ENCODE measurements at regions not wholly inside any gene's neighbourhood (a gene's known extent, or its start where the extent isn't known, plus 50 kb on each side); places are given as distances from the start of the nearest gene placed in this dataset.
A peak's percentile ranks its signal among the peaks of the same experiment; 100 is the strongest.

DNA sequence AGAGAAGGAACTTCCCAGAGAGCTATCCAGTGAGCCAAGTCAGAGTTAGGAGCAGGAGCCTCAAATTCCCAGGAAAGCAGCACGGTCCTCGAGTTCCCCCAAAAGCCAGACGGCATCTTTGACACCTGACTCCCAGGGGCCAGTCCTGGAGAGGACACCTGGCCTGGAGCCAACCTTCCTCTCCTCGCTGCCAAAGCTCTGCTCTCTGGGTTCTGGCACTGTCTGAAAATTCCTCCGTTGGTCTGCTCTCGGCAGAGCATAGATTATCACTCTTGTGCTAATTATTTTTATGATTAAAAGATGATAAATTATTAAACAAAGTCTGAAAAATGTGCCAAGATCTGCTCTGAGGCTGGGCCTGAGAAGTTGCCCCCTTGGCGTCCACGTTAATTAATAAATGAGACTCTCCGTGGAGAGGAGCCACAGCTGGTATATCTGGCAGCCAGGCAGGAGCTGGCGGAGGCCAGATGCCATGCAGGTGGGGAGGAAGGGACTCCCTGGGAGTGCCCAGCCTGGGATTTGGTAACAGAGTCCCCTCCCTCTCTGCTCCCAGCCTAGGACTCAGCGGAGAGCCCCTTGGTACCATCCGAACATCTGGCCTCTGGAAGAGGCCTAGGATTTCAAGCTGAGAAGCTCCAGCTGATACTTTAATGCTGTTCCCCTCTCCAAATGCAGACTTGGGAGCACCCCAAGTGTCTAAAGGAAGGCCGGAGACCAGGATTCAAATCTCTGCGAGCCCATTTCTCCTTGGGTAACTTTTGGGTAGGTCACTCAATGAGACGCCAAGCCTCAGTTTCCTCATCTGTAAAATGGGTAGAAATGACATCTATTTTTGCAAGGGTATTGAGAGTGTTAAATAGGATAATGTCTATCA is 163.7 kb upstream of the POU3F1 start:
- DNase-seq (ENCODE audit: low read depth, low spot score): no peak
- H3K4me1 ChIP-seq (ENCODE audit: insufficient read depth, insufficient read length): peaks cover 14% of the 10 kb centered on the region
- H3K9ac ChIP-seq (ENCODE audit: insufficient read length, low read depth): no peak overlapping the region
- H3K36me3 ChIP-seq (ENCODE audit: insufficient read depth, insufficient read length, low read length): no peaks in the 10 kb centered on the region
- H3K4me3 ChIP-seq (ENCODE audit: insufficient read length, low read depth): no peak overlapping the region
- no peak for TF ChIP-seq ZNF274 (IDR thresholded peaks at IDR 0.05; ENCODE audit: low read depth, low read length)
- no peak for TF ChIP-seq SUZ12 (IDR thresholded peaks at IDR 0.05; ENCODE audit: extremely low read depth, insufficient read depth, insufficient read length)
- no peak for TF ChIP-seq YY1 (IDR thresholded peaks at IDR 0.05; ENCODE audit: insufficient read depth, insufficient read length)
- no peaks in the 10 kb centered on the region for H3K27me3 ChIP-seq (ENCODE audit: insufficient read depth, insufficient read length)
- no peaks in the 10 kb centered on the region for H3K9me3 ChIP-seq (ENCODE audit: insufficient read depth, low read length)

DNA sequence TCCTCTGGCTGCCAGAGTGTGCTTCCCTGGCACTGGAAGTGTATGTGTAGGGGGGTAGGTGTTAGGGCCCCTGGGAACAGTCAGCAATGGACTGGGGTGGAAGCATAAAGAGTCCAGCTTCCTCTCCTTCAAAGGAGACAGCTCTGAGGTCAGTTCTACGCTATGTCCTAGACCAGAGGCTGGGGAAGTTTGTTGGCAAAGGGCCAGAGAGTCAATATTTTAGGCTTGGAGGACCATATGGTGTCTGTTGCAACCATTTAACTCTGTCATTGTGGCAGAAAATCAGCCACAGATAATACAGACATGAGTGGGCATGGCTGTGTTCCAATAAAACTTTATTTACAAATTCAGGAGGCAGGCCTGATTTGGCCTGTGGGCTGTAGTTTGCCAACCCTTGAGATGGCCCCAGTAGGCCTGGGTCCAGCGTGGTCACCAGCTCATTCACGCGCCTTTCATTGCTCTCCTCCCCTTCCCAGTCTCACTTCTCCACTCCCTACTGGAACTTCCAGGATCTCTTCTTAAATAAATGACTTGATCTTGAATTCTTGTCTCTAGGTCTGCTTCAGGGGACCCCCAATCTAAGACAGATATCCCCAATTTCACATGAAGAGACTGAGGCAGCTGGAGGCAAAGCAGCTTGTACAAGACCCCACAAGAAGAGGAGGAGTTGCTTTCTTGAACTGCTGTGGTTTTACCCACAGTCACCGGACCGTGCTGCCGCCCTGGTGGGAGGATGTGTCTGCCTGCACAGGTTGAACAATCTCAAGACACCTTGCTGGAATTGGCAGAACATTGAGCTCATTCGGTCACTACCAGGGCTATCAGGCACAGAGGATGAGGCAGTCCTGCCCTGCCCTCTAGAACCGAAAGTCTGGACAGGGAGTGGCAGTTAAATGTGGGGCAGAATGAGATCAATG is 162.4 kb upstream of the POU3F1 start:
- no peak overlapping the region for H3K9ac ChIP-seq (ENCODE audit: insufficient read length, low read depth)
- DNase-seq (ENCODE audit: low read depth, low spot score): no peak
- peaks cover 15% of the 10 kb centered on the region for H3K4me1 ChIP-seq (ENCODE audit: insufficient read depth, insufficient read length)
- H3K36me3 ChIP-seq (ENCODE audit: insufficient read depth, insufficient read length, low read length): no peaks in the 10 kb centered on the region
- TF ChIP-seq YY1 (IDR thresholded peaks at IDR 0.05; ENCODE audit: insufficient read depth, insufficient read length): no peak
- TF ChIP-seq SUZ12 (IDR thresholded peaks at IDR 0.05; ENCODE audit: extremely low read depth, insufficient read depth, insufficient read length): no peak
- TF ChIP-seq ZNF274 (IDR thresholded peaks at IDR 0.05; ENCODE audit: low read depth, low read length): no peak
- no peaks in the 10 kb centered on the region for H3K27me3 ChIP-seq (ENCODE audit: insufficient read depth, insufficient read length)
- no peak overlapping the region for H3K4me3 ChIP-seq (ENCODE audit: insufficient read length, low read depth)
- no peaks in the 10 kb centered on the region for H3K9me3 ChIP-seq (ENCODE audit: insufficient read depth, low read length)

DNA sequence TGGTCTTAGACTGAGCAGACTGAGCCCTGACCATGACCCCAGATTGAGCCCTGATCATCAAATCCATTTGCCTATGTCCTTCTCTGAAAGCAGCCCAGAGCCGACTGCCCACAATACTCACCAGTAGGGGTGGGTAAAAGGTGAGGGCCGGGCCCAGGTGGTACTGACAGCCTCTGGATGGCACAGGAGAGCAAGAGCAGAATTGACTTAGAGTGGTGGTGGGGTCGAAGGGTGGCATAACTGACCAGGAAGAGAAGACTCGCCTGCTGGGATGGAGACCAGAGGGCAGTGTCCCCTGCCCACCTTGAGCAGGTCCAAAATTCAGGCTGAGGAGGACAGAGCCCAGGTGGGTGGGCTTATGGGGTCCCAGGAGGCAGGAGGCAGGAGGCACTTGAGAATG is 161.3 kb upstream of the POU3F1 start:
- H3K9ac ChIP-seq (ENCODE audit: insufficient read length, low read depth): no peak overlapping the region
- DNase-seq (ENCODE audit: low read depth, low spot score): no peak
- H3K9me3 ChIP-seq (ENCODE audit: insufficient read depth, low read length): no peaks in the 10 kb centered on the region
- H3K27me3 ChIP-seq (ENCODE audit: insufficient read depth, insufficient read length): no peaks in the 10 kb centered on the region
- no peak overlapping the region for H3K4me3 ChIP-seq (ENCODE audit: insufficient read length, low read depth)
- TF ChIP-seq YY1 (IDR thresholded peaks at IDR 0.05; ENCODE audit: insufficient read depth, insufficient read length): no peak
- no peak for TF ChIP-seq ZNF274 (IDR thresholded peaks at IDR 0.05; ENCODE audit: low read depth, low read length)
- TF ChIP-seq SUZ12 (IDR thresholded peaks at IDR 0.05; ENCODE audit: extremely low read depth, insufficient read depth, insufficient read length): no peak
- peaks cover 15% of the 10 kb centered on the region for H3K4me1 ChIP-seq (ENCODE audit: insufficient read depth, insufficient read length)
- H3K36me3 ChIP-seq (ENCODE audit: insufficient read depth, insufficient read length, low read length): no peaks in the 10 kb centered on the region

DNA sequence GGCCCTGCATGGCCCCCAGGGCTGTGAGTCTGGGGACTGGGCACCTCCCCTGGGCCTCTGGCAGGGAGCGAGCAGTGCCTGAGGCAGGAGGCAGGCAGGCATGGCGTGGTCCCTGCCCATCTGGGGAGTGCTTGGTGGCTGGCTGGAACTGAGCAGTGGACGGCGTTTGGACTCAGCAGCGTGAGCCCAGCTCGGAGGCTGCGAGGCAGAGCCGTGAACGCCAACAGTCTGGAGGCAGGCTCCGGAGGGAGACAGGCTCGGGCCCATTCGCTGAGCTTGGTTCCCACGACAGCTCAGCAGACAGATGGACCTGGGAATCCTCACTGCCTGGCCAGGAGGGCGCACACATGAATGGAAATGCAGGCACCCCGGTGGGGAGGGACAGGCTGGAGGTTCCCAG is 160.7 kb upstream of the POU3F1 start:
- no peaks in the 10 kb centered on the region for H3K36me3 ChIP-seq (ENCODE audit: insufficient read depth, insufficient read length, low read length)
- TF ChIP-seq ZNF274 (IDR thresholded peaks at IDR 0.05; ENCODE audit: low read depth, low read length) (no peak), SUZ12 (IDR thresholded peaks at IDR 0.05; ENCODE audit: extremely low read depth, insufficient read depth, insufficient read length) (no peak), YY1 (IDR thresholded peaks at IDR 0.05; ENCODE audit: insufficient read depth, insufficient read length) (no peak)

DNA sequence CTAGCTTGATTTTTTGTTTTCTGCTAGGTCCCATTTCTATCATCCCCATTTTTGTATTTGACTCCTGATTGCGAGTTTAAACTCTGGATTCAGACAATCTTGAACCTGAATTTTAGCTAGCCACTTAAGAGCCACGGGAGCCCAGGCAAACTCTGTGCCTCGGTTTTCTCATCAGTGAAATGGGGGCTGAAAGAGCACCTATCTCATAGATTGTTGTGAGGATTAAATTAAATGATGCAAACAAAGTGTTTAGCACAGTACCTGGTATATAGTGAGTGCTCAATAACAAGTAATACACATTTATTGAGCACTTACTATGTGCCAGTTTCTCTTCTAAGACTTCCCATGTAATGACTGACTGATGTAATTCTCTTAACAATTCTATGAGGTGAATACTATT is 158.1 kb upstream of the POU3F1 start:
- Histone ChIP-seq H3K4me3 (ENCODE audit: insufficient read length, low read depth) (no peak overlapping the region), H3K4me1 (ENCODE audit: insufficient read depth, insufficient read length) (peaks cover 15% of the 10 kb centered on the region), H3K9ac (ENCODE audit: insufficient read length, low read depth) (no peak overlapping the region), H3K36me3 (ENCODE audit: insufficient read depth, insufficient read length, low read length) (no peaks in the 10 kb centered on the region), H3K27me3 (ENCODE audit: insufficient read depth, insufficient read length) (no peaks in the 10 kb centered on the region), H3K9me3 (ENCODE audit: insufficient read depth, low read length) (peaks cover 11% of the 10 kb centered on the region; the same call in 1 of the 2 replicates)
- DNase-seq (ENCODE audit: low read depth, low spot score): no peak
- TF ChIP-seq YY1 (IDR thresholded peaks at IDR 0.05; ENCODE audit: insufficient read depth, insufficient read length): no peak
- TF ChIP-seq ZNF274 (IDR thresholded peaks at IDR 0.05; ENCODE audit: low read depth, low read length): no peak
- no peak for TF ChIP-seq SUZ12 (IDR thresholded peaks at IDR 0.05; ENCODE audit: extremely low read depth, insufficient read depth, insufficient read length)

More for the DNA sequence above, 160.7 kb upstream of the POU3F1 start:
- H3K27me3 ChIP-seq (ENCODE audit: insufficient read depth, insufficient read length): no peaks in the 10 kb centered on the region
- H3K9ac ChIP-seq (ENCODE audit: insufficient read length, low read depth): peak overlapping the region; percentile 7
- H3K4me1 ChIP-seq (ENCODE audit: insufficient read depth, insufficient read length): peaks cover 15% of the 10 kb centered on the region
- H3K9me3 ChIP-seq (ENCODE audit: insufficient read depth, low read length): no peaks in the 10 kb centered on the region
- no peak for DNase-seq (ENCODE audit: low read depth, low spot score)
- no peak overlapping the region for H3K4me3 ChIP-seq (ENCODE audit: insufficient read length, low read depth)

DNA sequence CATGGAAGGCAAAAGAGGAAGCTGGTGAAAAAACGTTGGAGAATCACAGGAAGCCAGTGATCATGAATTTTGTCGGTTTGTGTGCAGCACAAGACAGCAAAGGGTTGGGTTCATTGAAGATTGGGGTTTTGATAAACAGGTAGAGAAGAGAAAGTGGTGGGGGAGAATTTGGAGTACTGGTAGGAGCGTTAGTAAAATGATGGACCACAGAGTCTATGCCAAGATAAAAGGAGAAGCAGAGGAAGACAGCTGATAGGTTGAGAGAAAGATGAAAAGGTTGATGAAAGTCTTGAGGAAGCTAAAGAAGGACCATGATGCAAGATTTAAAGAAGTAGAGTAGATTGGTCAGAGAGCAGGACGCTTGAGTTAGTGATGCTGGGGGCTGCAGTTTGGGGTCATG is 156.8 kb upstream of the POU3F1 start:
- Histone ChIP-seq H3K4me1 (ENCODE audit: insufficient read depth, insufficient read length) (peaks cover 15% of the 10 kb centered on the region), H3K9me3 (ENCODE audit: insufficient read depth, low read length) (peaks cover 11% of the 10 kb centered on the region; the same call in 1 of the 2 replicates), H3K27me3 (ENCODE audit: insufficient read depth, insufficient read length) (no peaks in the 10 kb centered on the region), H3K9ac (ENCODE audit: insufficient read length, low read depth) (no peak overlapping the region), H3K4me3 (ENCODE audit: insufficient read length, low read depth) (no peak overlapping the region), H3K36me3 (ENCODE audit: insufficient read depth, insufficient read length, low read length) (no peaks in the 10 kb centered on the region)
- TF ChIP-seq YY1 (IDR thresholded peaks at IDR 0.05; ENCODE audit: insufficient read depth, insufficient read length) (no peak), SUZ12 (IDR thresholded peaks at IDR 0.05; ENCODE audit: extremely low read depth, insufficient read depth, insufficient read length) (no peak), ZNF274 (IDR thresholded peaks at IDR 0.05; ENCODE audit: low read depth, low read length) (no peak)
- no peak for DNase-seq (ENCODE audit: low read depth, low spot score)

DNA sequence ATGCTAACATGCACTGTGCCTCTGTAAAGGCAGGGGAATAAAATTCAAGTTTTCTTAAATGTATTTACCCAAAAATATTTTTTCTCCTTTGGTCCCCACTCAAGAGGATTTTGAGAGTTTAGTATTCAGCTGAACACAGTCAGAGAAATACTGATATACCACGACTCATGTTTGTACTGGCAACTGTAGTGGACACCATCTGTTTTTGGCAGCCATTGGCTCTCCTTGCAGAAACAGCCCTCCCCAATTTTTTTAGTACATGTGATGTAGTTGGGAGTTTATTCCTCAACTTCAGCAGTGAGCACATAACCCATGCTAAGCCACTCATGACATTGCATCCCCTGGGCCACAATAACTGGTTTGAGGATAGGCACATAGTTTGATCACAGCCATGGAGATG is 154.8 kb upstream of the POU3F1 start:
- peaks cover 3% of the 10 kb centered on the region for H3K4me1 ChIP-seq (ENCODE audit: insufficient read depth, insufficient read length)
- H3K27me3 ChIP-seq (ENCODE audit: insufficient read depth, insufficient read length): no peaks in the 10 kb centered on the region
- TF ChIP-seq YY1 (IDR thresholded peaks at IDR 0.05; ENCODE audit: insufficient read depth, insufficient read length) (no peak), ZNF274 (IDR thresholded peaks at IDR 0.05; ENCODE audit: low read depth, low read length) (no peak)
- H3K9me3 ChIP-seq (ENCODE audit: insufficient read depth, low read length): peaks cover 11% of the 10 kb centered on the region; the same call in 1 of the 2 replicates
- no peak overlapping the region for H3K4me3 ChIP-seq (ENCODE audit: insufficient read length, low read depth)
- no peaks in the 10 kb centered on the region for H3K36me3 ChIP-seq (ENCODE audit: insufficient read depth, insufficient read length, low read length)
- H3K9ac ChIP-seq (ENCODE audit: insufficient read length, low read depth): no peak overlapping the region
- DNase-seq (ENCODE audit: low read depth, low spot score): no peak
